GM12891 (cell line): ENCODE measurements at regions not wholly inside any gene's neighbourhood (a gene's known extent, or its start where the extent isn't known, plus 50 kb on each side); places are given as distances from the start of the nearest gene placed in this dataset.

ENCODE experiments used
- POLR2A ChIP-seq: IDR thresholded peaks from 2 replicates; pipeline ENCODE4 v1.6.1; 2011; ENCODE audit warnings: low read depth, low read length, control low read depth
- POLR2AphosphoS5 ChIP-seq: IDR thresholded peaks from 2 replicates; pipeline ENCODE4 v1.6.1; 2011; ENCODE audit warnings: low read depth, low read length, control low read depth
- POU2F2 ChIP-seq: IDR thresholded peaks from 2 replicates; pipeline ENCODE4 v1.6.1; 2011; ENCODE audit warnings: low read depth, mild to moderate bottlenecking, control low read depth, low read length, moderate library complexity
- SPI1 ChIP-seq: IDR thresholded peaks from 2 replicates; pipeline ENCODE4 v1.6.1; 2011; ENCODE audit warnings: low read depth, low read length, control low read depth
- TAF1 ChIP-seq: IDR thresholded peaks from 2 replicates; pipeline ENCODE4 v1.6.1; 2011; ENCODE audit warnings: low read depth, low read length, control low read depth

DNA sequence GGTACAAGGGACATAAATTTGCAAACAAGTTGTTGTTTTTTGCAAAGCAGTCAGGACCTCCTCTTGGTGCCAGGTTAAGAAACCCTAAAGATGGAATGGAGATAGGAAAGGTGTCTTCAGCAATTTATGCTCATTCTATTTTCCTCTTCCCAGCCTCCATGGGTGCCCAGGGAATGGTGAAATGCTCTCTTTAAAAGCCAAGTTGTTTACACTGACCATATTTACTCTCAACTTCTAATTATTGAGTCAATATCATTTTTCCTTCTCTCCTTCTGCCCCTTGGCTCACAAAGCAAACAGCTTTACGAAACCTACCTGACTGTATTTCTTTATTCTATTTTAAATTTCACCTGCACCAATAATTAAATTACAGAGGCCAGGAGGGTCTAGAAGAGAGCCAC lies 138.5 kb upstream of the IRX3 start:
- TF ChIP-seq POLR2AphosphoS5 (no peak), SPI1 (no peak), POLR2A (no peak), TAF1 (no peak), POU2F2 (no peak)
